GM12878 (cell line): ENCODE measurements at regions not wholly inside any gene's neighbourhood (a gene's known extent, or its start where the extent isn't known, plus 50 kb on each side); places are given as distances from the start of the nearest gene placed in this dataset.

Experiments
- ATF3 ChIP-seq: IDR thresholded peaks from 2 replicates; pipeline ENCODE4 v1.6.1; 2011; ENCODE audit warnings: low read depth, mild to moderate bottlenecking, low read length, moderate library complexity, borderline replicate concordance; ENCODE audit errors: extremely low read depth
- BCL11A ChIP-seq: IDR thresholded peaks from 2 replicates; pipeline ENCODE4 v1.6.1; 2011; ENCODE audit warnings: low read depth, low read length
- BRCA1 ChIP-seq: IDR thresholded peaks from 2 replicates; pipeline ENCODE4 v1.6.1; 2011; ENCODE audit warnings: low read depth, low read length, improper control_type of control experiment
- CBX3 ChIP-seq: fragments of 200-600 bp; sonication (generic); IDR thresholded peaks from 2 replicates; pipeline ENCODE4 v1.6.1; 2016; ENCODE audit warnings: low read depth, borderline replicate concordance
- CBX5 ChIP-seq: sonication (generic); IDR thresholded peaks from 2 replicates; pipeline ENCODE4 v1.6.1; 2016; ENCODE audit warnings: low read depth, moderate library complexity, mild to moderate bottlenecking, inconsistent platforms
- CHD2 ChIP-seq: IDR thresholded peaks from 2 replicates; pipeline ENCODE4 v1.6.1; 2011; ENCODE audit warnings: low read depth, low read length, improper control_type of control experiment, borderline replicate concordance
- EGR1 ChIP-seq, 2 experiments: IDR thresholded peaks; 1 replicate in 1 of 2; 2 replicates in 1 of 2; pipeline ENCODE4 v1.6.1; 2011 to 2012; ENCODE audit warnings: low read depth in 2 of 2, low read length in 2 of 2, borderline replicate concordance in 1 of 2, mild to moderate bottlenecking in 1 of 2, moderate library complexity in 1 of 2
- ESRRA ChIP-seq: IDR thresholded peaks from 2 replicates; pipeline ENCODE4 v1.6.1; 2012; ENCODE audit warnings: mild to moderate bottlenecking, low read length, improper control_type of control experiment
- GABPA ChIP-seq: IDR thresholded peaks from 2 replicates; pipeline ENCODE4 v1.6.1; 2014; ENCODE audit warnings: antibody characterized with exemption, low read depth, mild to moderate bottlenecking, inconsistent platforms
- HDAC6 ChIP-seq: fragments of 200-600 bp; sonication (generic); IDR thresholded peaks from one replicate; pipeline ENCODE4 v1.8.0; 2017; ENCODE audit warnings: antibody characterized with exemption; ENCODE audit not compliant: unreplicated experiment
- KDM1A ChIP-seq: fragments of 200-600 bp; sonication (generic); IDR thresholded peaks from 2 replicates; pipeline ENCODE4 v1.6.1; 2016; ENCODE audit warnings: borderline replicate concordance
- MXI1 ChIP-seq: fragments of 150-350 bp; IDR thresholded peaks from 2 replicates; pipeline ENCODE4 v1.6.1; 2011; ENCODE audit warnings: low read depth, mild to moderate bottlenecking, inconsistent platforms, low read length, improper control_type of control experiment
- MYB ChIP-seq: fragments of 150-350 bp; IDR thresholded peaks from 2 replicates; pipeline ENCODE4 v1.6.1; 2014; ENCODE audit warnings: mild to moderate bottlenecking, low read depth, low read length, borderline replicate concordance
- MYC ChIP-seq: IDR thresholded peaks from 2 replicates; pipeline ENCODE4 v1.6.1; 2011; ENCODE audit warnings: mild to moderate bottlenecking, low read length, moderate library complexity, inconsistent platforms; ENCODE audit not compliant: insufficient read depth, insufficient replicate concordance, insufficient read length, severe bottlenecking
- NFXL1 ChIP-seq: fragments of 450-650 bp; IDR thresholded peaks from 2 replicates; pipeline ENCODE4 v1.6.1; 2017; ENCODE audit warnings: antibody characterized with exemption, mild to moderate bottlenecking, borderline replicate concordance
- NFYA ChIP-seq: IDR thresholded peaks from 2 replicates; pipeline ENCODE4 v1.6.1; 2011; ENCODE audit warnings: low read depth, mild to moderate bottlenecking, low read length, improper control_type of control experiment, borderline replicate concordance
- PAX8 ChIP-seq: fragments of 450-650 bp; IDR thresholded peaks from 2 replicates; pipeline ENCODE4 v1.6.1; 2017; ENCODE audit warnings: mild to moderate bottlenecking, moderate library complexity
- PBX3 ChIP-seq: IDR thresholded peaks from 2 replicates; pipeline ENCODE4 v1.6.1; 2011; ENCODE audit warnings: mild to moderate bottlenecking, low read depth, low read length, moderate library complexity; ENCODE audit not compliant: insufficient replicate concordance
- PKNOX1 ChIP-seq: fragments of 450-650 bp; IDR thresholded peaks from 2 replicates; pipeline ENCODE4 v1.6.1; 2016; ENCODE audit warnings: mild to moderate bottlenecking
- RAD21 ChIP-seq: IDR thresholded peaks from 2 replicates; pipeline ENCODE4 v1.6.1; 2011; ENCODE audit warnings: mild to moderate bottlenecking, low read depth, low read length, moderate library complexity; ENCODE audit not compliant: insufficient read depth
- RBBP5 ChIP-seq: fragments of 200-600 bp; sonication (generic); conservative IDR thresholded peaks from 2 replicates; pipeline ENCODE4 v1.6.1; 2016
- RELB ChIP-seq: fragments of 450-650 bp; IDR thresholded peaks from 2 replicates; pipeline ENCODE4 v1.6.1; 2017; ENCODE audit warnings: low read depth, mild to moderate bottlenecking, moderate library complexity
- SMC3 ChIP-seq: IDR thresholded peaks from 2 replicates; pipeline ENCODE4 v1.6.1; 2011; ENCODE audit warnings: low read length, improper control_type of control experiment, borderline replicate concordance
- SPI1 ChIP-seq: IDR thresholded peaks from 2 replicates; pipeline ENCODE4 v1.6.1; 2011; ENCODE audit warnings: low read depth, mild to moderate bottlenecking, low read length, moderate library complexity, borderline replicate concordance; ENCODE audit not compliant: insufficient read depth
- USF2 ChIP-seq: IDR thresholded peaks from 2 replicates; pipeline ENCODE4 v1.6.1; 2011; ENCODE audit warnings: low read depth, low read length, improper control_type of control experiment, borderline replicate concordance
- ZNF207 ChIP-seq: fragments of 450-650 bp; IDR thresholded peaks from 2 replicates; pipeline ENCODE4 v1.6.1; 2014; ENCODE audit warnings: antibody characterized with exemption, mild to moderate bottlenecking, borderline replicate concordance
- ZNF622 ChIP-seq: fragments of 450-650 bp; IDR thresholded peaks from 2 replicates; pipeline ENCODE4 v1.6.1; 2017; ENCODE audit warnings: mild to moderate bottlenecking, inconsistent platforms

GRCh38 chr10:44307691-44308090, 77.2 kb downstream of the CXCL12 start (continued):
- TF ChIP-seq NFXL1, result no peak
- no peak for TF ChIP-seq MXI1
- no peak for TF ChIP-seq CBX3
- TF ChIP-seq RBBP5, result no peak
- TF ChIP-seq ZNF622, result no peak
- TF ChIP-seq CHD2, result 0 out of 2 replicates have a peak, but pooled peaks have one; percentile 13
- no peak for TF ChIP-seq PBX3
- TF ChIP-seq HDAC6, result no peak
- no peak for TF ChIP-seq USF2
- no peak for TF ChIP-seq SMC3
- TF ChIP-seq EGR1 (IDR thresholded peaks at IDR 0.05; ENCODE audit: borderline replicate concordance in 1 of 2, low read depth in 2 of 2, low read length in 2 of 2), result no peak
- TF ChIP-seq BCL11A, result no peak
- no peak for TF ChIP-seq SPI1
- no peak for TF ChIP-seq GABPA
- no peak for TF ChIP-seq MYB
- TF ChIP-seq ZNF207, result no peak
- no peak for TF ChIP-seq ATF3
- TF ChIP-seq MYC, result no peak
- TF ChIP-seq PAX8, result no peak
- TF ChIP-seq NFYA, result no peak
- TF ChIP-seq ESRRA, result no peak
- no peak for TF ChIP-seq CBX5
- peak; percentile 89 for TF ChIP-seq RELB
- no peak for TF ChIP-seq BRCA1
- TF ChIP-seq PKNOX1, result no peak
- TF ChIP-seq KDM1A, result no peak
- TF ChIP-seq RAD21, result no peak
